ENCODE measurements at regions not wholly inside any gene's neighbourhood (a gene's known extent, or its start where the extent isn't known, plus 50 kb on each side); places are given as distances from the start of the nearest gene placed in this dataset.
"Not testable (repeated sequence)": the region's sequence is repeated elsewhere in the genome, so short reads cannot be mapped to it uniquely, and the experiment has no call there.

- no peaks in the 10 kb centered on the region for H3K9me3 ChIP-seq (ENCODE audit: control insufficient read depth in 2 of 2, insufficient read depth in 1 of 2, low read length in 1 of 2)
- 98% methylated on average over 2 of the region's 2 CpGs for WGBS
- no peaks in the 10 kb centered on the region for H3K27me3 ChIP-seq (ENCODE audit: control insufficient read depth in 2 of 2, insufficient read depth in 1 of 2, low read length in 1 of 2)
Observed at GRCh38 chr18:62647179-62647578, 68.2 kb upstream of the PHLPP1 start.

GRCh38 chr18:62648045-62648678 lies 67.2 kb upstream of the PHLPP1 start:
- no peaks in the 10 kb centered on the region for H3K4me1 ChIP-seq (ENCODE audit: control insufficient read depth in 2 of 2, insufficient read depth in 2 of 2, low read length in 2 of 2)
- no peaks in the 10 kb centered on the region for H3K36me3 ChIP-seq (ENCODE audit: control insufficient read depth in 2 of 2, insufficient read depth in 2 of 2, low read length in 1 of 2)
- no peak overlapping the region for H3K27ac ChIP-seq (ENCODE audit: low read depth in 1 of 2, low read length in 1 of 2)
- H3K9me3 ChIP-seq (ENCODE audit: control insufficient read depth in 2 of 2, insufficient read depth in 1 of 2, low read length in 1 of 2), result no peaks in the 10 kb centered on the region
- DNase-seq (ENCODE audit: low read depth in 6 of 9, low spot score in 9 of 9), result no peak
- H3K4me3 ChIP-seq (ENCODE audit: low read length in 2 of 2), result no peak overlapping the region
- H3K27me3 ChIP-seq (ENCODE audit: control insufficient read depth in 2 of 2, insufficient read depth in 1 of 2, low read length in 1 of 2), result no peaks in the 10 kb centered on the region
- WGBS, result 92% methylated on average over 6 of the region's 6 CpGs

More at GRCh38 chr18:62647179-62647578, 68.2 kb upstream of the PHLPP1 start:
- Histone ChIP-seq H3K36me3 (ENCODE audit: control insufficient read depth in 2 of 2, insufficient read depth in 2 of 2, low read length in 1 of 2) (no peaks in the 10 kb centered on the region), H3K4me1 (ENCODE audit: control insufficient read depth in 2 of 2, insufficient read depth in 2 of 2, low read length in 2 of 2) (no peaks in the 10 kb centered on the region), H3K27ac (ENCODE audit: low read depth in 1 of 2, low read length in 1 of 2) (no peak overlapping the region), H3K4me3 (ENCODE audit: low read length in 2 of 2) (no peak overlapping the region)
- DNase-seq (ENCODE audit: low read depth in 6 of 9, low spot score in 9 of 9), result no peak

DNA sequence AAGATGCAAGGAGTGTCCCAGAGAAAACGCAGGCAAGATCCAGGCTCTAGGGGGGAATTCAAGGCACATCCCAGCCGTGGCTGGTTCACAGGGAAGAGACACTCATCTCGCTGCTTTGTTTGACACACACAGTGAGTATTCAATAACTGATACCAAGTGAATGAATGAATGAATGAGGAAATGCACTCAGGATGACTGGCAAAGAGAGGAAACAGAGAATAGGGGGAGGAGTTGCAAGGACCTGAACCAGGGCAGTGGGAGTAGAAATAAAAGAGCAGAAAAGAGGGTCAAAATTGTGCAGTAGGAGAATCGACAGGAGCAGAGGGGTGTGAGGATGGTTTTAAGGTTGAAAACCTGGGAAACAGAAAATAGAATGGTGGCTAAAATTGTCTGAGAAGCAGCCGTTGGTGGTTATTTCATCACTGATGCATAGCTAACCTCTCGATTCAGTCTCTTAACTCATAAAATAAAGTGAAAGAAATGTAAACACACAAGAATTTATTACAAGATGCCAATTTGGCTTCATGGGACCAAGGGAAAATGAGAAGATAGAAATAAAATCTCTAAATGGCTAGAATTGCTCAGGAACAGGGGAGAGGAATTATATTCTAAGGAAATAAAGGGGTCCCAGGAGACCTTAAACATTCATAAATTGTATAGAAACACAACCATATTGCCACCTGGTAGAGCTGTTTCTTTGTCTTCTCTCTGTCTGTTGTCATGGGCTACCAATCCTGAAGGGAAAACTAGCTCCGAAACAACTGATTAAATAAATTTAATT lies 63.9 kb upstream of the PHLPP1 start:
- DNase-seq (ENCODE audit: low read depth in 6 of 9, low spot score in 9 of 9), result no peak
- Histone ChIP-seq H3K27me3 (ENCODE audit: control insufficient read depth in 2 of 2, insufficient read depth in 1 of 2, low read length in 1 of 2) (no peaks in the 10 kb centered on the region), H3K27ac (ENCODE audit: low read depth in 1 of 2, low read length in 1 of 2) (no peak overlapping the region), H3K36me3 (ENCODE audit: control insufficient read depth in 2 of 2, insufficient read depth in 2 of 2, low read length in 1 of 2) (no peaks in the 10 kb centered on the region), H3K4me3 (ENCODE audit: low read length in 2 of 2) (no peak overlapping the region), H3K9me3 (ENCODE audit: control insufficient read depth in 2 of 2, insufficient read depth in 1 of 2, low read length in 1 of 2) (no peaks in the 10 kb centered on the region), H3K4me1 (ENCODE audit: control insufficient read depth in 2 of 2, insufficient read depth in 2 of 2, low read length in 2 of 2) (no peaks in the 10 kb centered on the region)
- 92% methylated on average over 7 of the region's 7 CpGs for WGBS

- not testable (repeated sequence) for H3K36me3 ChIP-seq (ENCODE audit: control insufficient read depth in 2 of 2, insufficient read depth in 2 of 2, low read length in 1 of 2); H3K27ac ChIP-seq (ENCODE audit: low read depth in 1 of 2, low read length in 1 of 2); DNase-seq (ENCODE audit: low read depth in 6 of 9, low spot score in 9 of 9); H3K4me1 ChIP-seq (ENCODE audit: control insufficient read depth in 2 of 2, insufficient read depth in 2 of 2, low read length in 2 of 2); H3K9me3 ChIP-seq (ENCODE audit: control insufficient read depth in 2 of 2, insufficient read depth in 1 of 2, low read length in 1 of 2); H3K4me3 ChIP-seq (ENCODE audit: low read length in 2 of 2); H3K27me3 ChIP-seq (ENCODE audit: control insufficient read depth in 2 of 2, insufficient read depth in 1 of 2, low read length in 1 of 2)
- 92% methylated on average over 15 of the region's 15 CpGs for WGBS
Observed at GRCh38 chr18:62652057-62652629, 63.2 kb upstream of the PHLPP1 start.

GRCh38 chr18:62655520-62656219 lies 59.7 kb upstream of the PHLPP1 start:
- no peak overlapping the region for H3K27ac ChIP-seq (ENCODE audit: low read depth in 1 of 2, low read length in 1 of 2)
- H3K36me3 ChIP-seq (ENCODE audit: control insufficient read depth in 2 of 2, insufficient read depth in 2 of 2, low read length in 1 of 2), result no peaks in the 10 kb centered on the region
- H3K9me3 ChIP-seq (ENCODE audit: control insufficient read depth in 2 of 2, insufficient read depth in 1 of 2, low read length in 1 of 2), result no peaks in the 10 kb centered on the region
- H3K4me1 ChIP-seq (ENCODE audit: control insufficient read depth in 2 of 2, insufficient read depth in 2 of 2, low read length in 2 of 2), result no peaks in the 10 kb centered on the region
- H3K27me3 ChIP-seq (ENCODE audit: control insufficient read depth in 2 of 2, insufficient read depth in 1 of 2, low read length in 1 of 2), result no peaks in the 10 kb centered on the region
- no peak overlapping the region for H3K4me3 ChIP-seq (ENCODE audit: low read length in 2 of 2)
- DNase-seq (ENCODE audit: low read depth in 6 of 9, low spot score in 9 of 9), result no peak
- WGBS, result 95% methylated on average over 15 of the region's 15 CpGs

- DNase-seq (ENCODE audit: low read depth in 6 of 9, low spot score in 9 of 9), result no peak
- H3K36me3 ChIP-seq (ENCODE audit: control insufficient read depth in 2 of 2, insufficient read depth in 2 of 2, low read length in 1 of 2), result no peaks in the 10 kb centered on the region
- no peaks in the 10 kb centered on the region for H3K9me3 ChIP-seq (ENCODE audit: control insufficient read depth in 2 of 2, insufficient read depth in 1 of 2, low read length in 1 of 2)
- H3K4me3 ChIP-seq (ENCODE audit: low read length in 2 of 2), result no peak overlapping the region
- WGBS, result 54% methylated on average over 1 of the region's 1 CpG
- no peak overlapping the region for H3K27ac ChIP-seq (ENCODE audit: low read depth in 1 of 2, low read length in 1 of 2)
- H3K27me3 ChIP-seq (ENCODE audit: control insufficient read depth in 2 of 2, insufficient read depth in 1 of 2, low read length in 1 of 2), result no peaks in the 10 kb centered on the region
- H3K4me1 ChIP-seq (ENCODE audit: control insufficient read depth in 2 of 2, insufficient read depth in 2 of 2, low read length in 2 of 2), result no peaks in the 10 kb centered on the region
Observed at GRCh38 chr18:62658028-62658427, 57.3 kb upstream of the PHLPP1 start.

GRCh38 chr18:62659698-62660097 lies 55.6 kb upstream of the PHLPP1 start:
- 98% methylated on average over 2 of the region's 2 CpGs for WGBS
- no peaks in the 10 kb centered on the region for H3K4me1 ChIP-seq (ENCODE audit: control insufficient read depth in 2 of 2, insufficient read depth in 2 of 2, low read length in 2 of 2)
- no peaks in the 10 kb centered on the region for H3K9me3 ChIP-seq (ENCODE audit: control insufficient read depth in 2 of 2, insufficient read depth in 1 of 2, low read length in 1 of 2)
- H3K4me3 ChIP-seq (ENCODE audit: low read length in 2 of 2), result no peak overlapping the region
- H3K27me3 ChIP-seq (ENCODE audit: control insufficient read depth in 2 of 2, insufficient read depth in 1 of 2, low read length in 1 of 2), result no peaks in the 10 kb centered on the region
- H3K36me3 ChIP-seq (ENCODE audit: control insufficient read depth in 2 of 2, insufficient read depth in 2 of 2, low read length in 1 of 2), result no peaks in the 10 kb centered on the region
- no peak for DNase-seq (ENCODE audit: low read depth in 6 of 9, low spot score in 9 of 9)
- no peak overlapping the region for H3K27ac ChIP-seq (ENCODE audit: low read depth in 1 of 2, low read length in 1 of 2)

DNA sequence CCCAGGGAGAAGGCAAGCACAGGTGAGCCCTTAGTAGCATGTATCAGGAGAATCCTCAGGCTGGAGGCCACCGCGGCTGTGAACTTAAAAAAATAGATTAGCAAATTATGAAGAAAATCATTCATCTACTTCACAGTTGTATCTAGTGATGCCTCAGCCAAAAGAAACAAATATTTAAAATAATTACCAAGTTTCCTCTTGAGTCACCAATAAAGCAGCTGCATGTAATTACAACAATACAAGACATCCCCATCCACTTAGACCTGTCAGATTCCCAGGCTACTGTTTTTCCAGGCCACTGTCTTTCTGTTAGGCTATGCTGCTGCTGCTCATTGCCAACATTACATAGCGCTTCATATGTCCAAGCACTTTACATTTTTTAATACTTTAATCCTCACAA lies 54.6 kb upstream of the PHLPP1 start:
- H3K27me3 ChIP-seq (ENCODE audit: control insufficient read depth in 2 of 2, insufficient read depth in 1 of 2, low read length in 1 of 2), result no peaks in the 10 kb centered on the region
- WGBS, result 97% methylated on average over 3 of the region's 3 CpGs
- no peaks in the 10 kb centered on the region for H3K4me1 ChIP-seq (ENCODE audit: control insufficient read depth in 2 of 2, insufficient read depth in 2 of 2, low read length in 2 of 2)
- no peak for DNase-seq (ENCODE audit: low read depth in 6 of 9, low spot score in 9 of 9)
- no peaks in the 10 kb centered on the region for H3K9me3 ChIP-seq (ENCODE audit: control insufficient read depth in 2 of 2, insufficient read depth in 1 of 2, low read length in 1 of 2)
- H3K27ac ChIP-seq (ENCODE audit: low read depth in 1 of 2, low read length in 1 of 2), result no peak overlapping the region
- no peaks in the 10 kb centered on the region for H3K36me3 ChIP-seq (ENCODE audit: control insufficient read depth in 2 of 2, insufficient read depth in 2 of 2, low read length in 1 of 2)
- no peak overlapping the region for H3K4me3 ChIP-seq (ENCODE audit: low read length in 2 of 2)
